ENCODE measurements at regions not wholly inside any gene's neighbourhood (a gene's known extent, or its start where the extent isn't known, plus 50 kb on each side); places are given as distances from the start of the nearest gene placed in this dataset.

- FAIRE-seq (no peak), ATAC-seq (no peak), DNase-seq (ENCODE audit: low read depth, low spot score) (no peak)
- BruUV-seq (replicated peaks): no TSS peak
- no peaks in the 10 kb centered on the region for H3K9me3 ChIP-seq (replicated peaks; ENCODE audit: control insufficient read depth, insufficient read depth, low read length)
- H3K9ac ChIP-seq (ENCODE audit: control insufficient read depth, insufficient read depth, low read length): no peak overlapping the region
- ChIA-PET SMC1A (ENCODE audit: uncharacterized antibody, unreplicated experiment) (no interaction called here), RAD21 (ENCODE audit: unreplicated experiment) (no interaction called here), CTCF (no interaction called here), POLR2A (no interaction called here)
- H4K20me1 ChIP-seq (ENCODE audit: control insufficient read depth, insufficient read depth): no peaks in the 10 kb centered on the region
- no peak overlapping the region for H3K4me3 ChIP-seq
- no peaks in the 10 kb centered on the region for H3K79me2 ChIP-seq (ENCODE audit: control insufficient read depth, insufficient read depth, low read length)
- intact Hi-C loops (cut with micrococcal nuclease; ENCODE audit: unreplicated experiment) (no loop called here), in situ Hi-C loops (cut with MboI) (no loop called here)
- H3K4me1 ChIP-seq (ENCODE audit: control insufficient read depth, insufficient read depth, low read length): no peaks in the 10 kb centered on the region
- no peaks in the 10 kb centered on the region for H3K27me3 ChIP-seq (replicated peaks in 1 of 2; ENCODE audit: control insufficient read depth in 2 of 2, insufficient read depth in 2 of 2, low read length in 1 of 2)
- 0% methylated on average over 5 of the region's 5 CpGs for WGBS (ENCODE audit: insufficient coverage, insufficient replicate concordance, low lambda C conversion rate, missing lambda C conversion rate)
- TF ChIP-seq, protein P1, sequence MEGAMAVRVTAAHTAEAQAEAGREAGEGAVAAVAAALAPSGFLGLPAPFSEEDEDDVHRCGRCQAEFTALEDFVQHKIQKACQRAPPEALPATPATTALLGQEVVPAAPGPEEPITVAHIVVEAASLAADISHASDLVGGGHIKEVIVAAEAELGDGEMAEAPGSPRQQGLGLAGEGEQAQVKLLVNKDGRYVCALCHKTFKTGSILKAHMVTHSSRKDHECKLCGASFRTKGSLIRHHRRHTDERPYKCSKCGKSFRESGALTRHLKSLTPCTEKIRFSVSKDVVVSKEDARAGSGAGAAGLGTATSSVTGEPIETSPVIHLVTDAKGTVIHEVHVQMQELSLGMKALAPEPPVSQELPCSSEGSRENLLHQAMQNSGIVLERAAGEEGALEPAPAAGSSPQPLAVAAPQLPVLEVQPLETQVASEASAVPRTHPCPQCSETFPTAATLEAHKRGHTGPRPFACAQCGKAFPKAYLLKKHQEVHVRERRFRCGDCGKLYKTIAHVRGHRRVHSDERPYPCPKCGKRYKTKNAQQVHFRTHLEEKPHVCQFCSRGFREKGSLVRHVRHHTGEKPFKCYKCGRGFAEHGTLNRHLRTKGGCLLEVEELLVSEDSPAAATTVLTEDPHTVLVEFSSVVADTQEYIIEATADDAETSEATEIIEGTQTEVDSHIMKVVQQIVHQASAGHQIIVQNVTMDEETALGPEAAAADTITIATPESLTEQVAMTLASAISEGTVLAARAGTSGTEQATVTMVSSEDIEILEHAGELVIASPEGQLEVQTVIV (IDR thresholded peaks at IDR 0.05; ENCODE audit: borderline replicate concordance, partially characterized antibody): no peak
- TF ChIP-seq PAX8 (IDR thresholded peaks at IDR 0.05): no peak
- TF ChIP-seq CBX3 (IDR thresholded peaks at IDR 0.05; ENCODE audit: borderline replicate concordance, low read depth): no peak
- TF ChIP-seq NRF1 (conservative IDR thresholded peaks at IDR 0.05; ENCODE audit: low read depth, low read length): no peak
- TF ChIP-seq, protein P2, sequence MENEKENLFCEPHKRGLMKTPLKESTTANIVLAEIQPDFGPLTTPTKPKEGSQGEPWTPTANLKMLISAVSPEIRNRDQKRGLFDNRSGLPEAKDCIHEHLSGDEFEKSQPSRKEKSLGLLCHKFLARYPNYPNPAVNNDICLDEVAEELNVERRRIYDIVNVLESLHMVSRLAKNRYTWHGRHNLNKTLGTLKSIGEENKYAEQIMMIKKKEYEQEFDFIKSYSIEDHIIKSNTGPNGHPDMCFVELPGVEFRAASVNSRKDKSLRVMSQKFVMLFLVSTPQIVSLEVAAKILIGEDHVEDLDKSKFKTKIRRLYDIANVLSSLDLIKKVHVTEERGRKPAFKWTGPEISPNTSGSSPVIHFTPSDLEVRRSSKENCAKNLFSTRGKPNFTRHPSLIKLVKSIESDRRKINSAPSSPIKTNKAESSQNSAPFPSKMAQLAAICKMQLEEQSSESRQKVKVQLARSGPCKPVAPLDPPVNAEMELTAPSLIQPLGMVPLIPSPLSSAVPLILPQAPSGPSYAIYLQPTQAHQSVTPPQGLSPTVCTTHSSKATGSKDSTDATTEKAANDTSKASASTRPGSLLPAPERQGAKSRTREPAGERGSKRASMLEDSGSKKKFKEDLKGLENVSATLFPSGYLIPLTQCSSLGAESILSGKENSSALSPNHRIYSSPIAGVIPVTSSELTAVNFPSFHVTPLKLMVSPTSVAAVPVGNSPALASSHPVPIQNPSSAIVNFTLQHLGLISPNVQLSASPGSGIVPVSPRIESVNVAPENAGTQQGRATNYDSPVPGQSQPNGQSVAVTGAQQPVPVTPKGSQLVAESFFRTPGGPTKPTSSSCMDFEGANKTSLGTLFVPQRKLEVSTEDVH (IDR thresholded peaks at IDR 0.05; ENCODE audit: low read depth, partially characterized antibody): no peak
- TF ChIP-seq HDGF (IDR thresholded peaks at IDR 0.05): no peak
- no peak for TF ChIP-seq ZNF274 (IDR thresholded peaks at IDR 0.05; ENCODE audit: insufficient read depth, insufficient read length)
- TF ChIP-seq ATF3 (IDR thresholded peaks at IDR 0.05; ENCODE audit: borderline replicate concordance, extremely low read depth, low read depth, low read length): no peak
- no peak for TF ChIP-seq NBN (IDR thresholded peaks at IDR 0.05)
- no peak for TF ChIP-seq MEF2A (IDR thresholded peaks at IDR 0.05; ENCODE audit: insufficient read depth, low read depth, low read length)
- no peak for TF ChIP-seq JUNB (IDR thresholded peaks at IDR 0.05)
- no peak for TF ChIP-seq RUNX3 (IDR thresholded peaks at IDR 0.05; ENCODE audit: low read length)
- TF ChIP-seq KDM1A (IDR thresholded peaks at IDR 0.05; ENCODE audit: borderline replicate concordance): no peak
- no peak for TF ChIP-seq SP1 (IDR thresholded peaks at IDR 0.05; ENCODE audit: low read depth, low read length)
- no peak for TF ChIP-seq BACH1 (IDR thresholded peaks at IDR 0.05; ENCODE audit: borderline replicate concordance)
- no peak overlapping the region for H3K27ac ChIP-seq (ENCODE audit: control insufficient read depth, insufficient read depth)
- no peak overlapping the region for H3K4me2 ChIP-seq (ENCODE audit: control insufficient read depth, insufficient read depth)
- H2AFZ ChIP-seq (ENCODE audit: control insufficient read depth, low read depth, low read length): no peak overlapping the region
- H3K36me3 ChIP-seq (ENCODE audit: control insufficient read depth in 2 of 2, insufficient read depth in 2 of 2, low read length in 1 of 2): no peaks in the 10 kb centered on the region
Observed at GRCh38 chr11:81286959-81287358, 1446.7 kb downstream of the FAM181B start.
